Gastrocnemius medialis (tissue), 4 donors: ENCODE measurements at regions not wholly inside any gene's neighbourhood (a gene's known extent, or its start where the extent isn't known, plus 50 kb on each side); places are given as distances from the start of the nearest gene placed in this dataset.

Experiments used
- ATAC-seq, 2 donors: fragments of 150-250 bp; one replicate each; pipeline ENCODE4 v1.9.1; 2016
- DNase-seq, 2 donors: peaks; one replicate each; pipeline ENCODE4 v3.0.0-alpha.2; 2019
- H3K27ac ChIP-seq, 4 donors: fragments of 200-600 bp; sonication (generic); 1 replicate in 1 of 4; 2 replicates in 3 of 4; pipeline ENCODE4 v1.5.1; 2016 to 2018; ENCODE audit warnings: mild to moderate bottlenecking in 2 of 4, moderate library complexity in 1 of 4
- H3K27me3 ChIP-seq, 3 donors: fragments of 200-600 bp; sonication (generic) in 2 of 3; 1 replicate in 1 of 3; 2 replicates in 2 of 3; pipeline versions ENCODE4 v1.5.1 to v1.6.0; 2016 to 2019; ENCODE audit warnings: mild to moderate bottlenecking in 1 of 3, moderate library complexity in 1 of 3
- H3K36me3 ChIP-seq, 2 donors: fragments of 200-600 bp; sonication (generic) in 1 of 2; one replicate each; pipeline ENCODE4 v1.5.1; 2017 to 2018
- H3K4me1 ChIP-seq, 2 donors: fragments of 200-600 bp; sonication (generic) in 1 of 2; one replicate each; pipeline ENCODE4 v1.5.1; 2016 to 2017; ENCODE audit warnings: mild to moderate bottlenecking in 2 of 2
- H3K4me3 ChIP-seq, 4 donors: fragments of 200-600 bp; sonication (generic) in 3 of 4; 1 replicate in 1 of 4; 2 replicates in 3 of 4; pipeline ENCODE4 v1.5.1; 2016 to 2019; ENCODE audit warnings: mild to moderate bottlenecking in 2 of 4
- H3K9me3 ChIP-seq, 3 donors: fragments of 200-600 bp; sonication (generic) in 2 of 3; 1 replicate in 1 of 3; 2 replicates in 2 of 3; pipeline ENCODE4 v1.5.1; 2016 to 2019
- POLR2A ChIP-seq, 2 donors: fragments of 450-650 bp; IDR thresholded peaks; one replicate each; pipeline ENCODE4 v1.6.1; 2017; ENCODE audit warnings: antibody characterized with exemption in 2 of 2, mild to moderate bottlenecking in 2 of 2, moderate library complexity in 2 of 2
- in situ Hi-C, 4 donors: fragments of 200-750 bp; cut with MboI; loops; one replicate each; pipeline versions ENCODE4 v1.15.0 to v1.8.0; 2017; ENCODE audit warnings: low sequenced_read_pairs in 4 of 4
- intact Hi-C: fragments of 100-400 bp; cut with DNase I; formaldehyde crosslinking; loops from one replicate; pipeline ENCODE4 v1.15.1; 2023; ENCODE audit warnings: low total_unique reads
- TF ChIP-seq, protein P1 (sequence below), 5 experiments: fragments of 450-650 bp in 3 of 5; fragments of 200-600 bp in 2 of 5; sonication (generic) in 2 of 5; IDR thresholded peaks in 4 of 5; conservative IDR thresholded peaks in 1 of 5; 1 replicate in 4 of 5; 2 replicates in 1 of 5; pipeline ENCODE4 v1.5.1; 2016 to 2019; ENCODE audit warnings: antibody characterized with exemption in 5 of 5, mild to moderate bottlenecking in 3 of 5, moderate library complexity in 3 of 5

DNA sequence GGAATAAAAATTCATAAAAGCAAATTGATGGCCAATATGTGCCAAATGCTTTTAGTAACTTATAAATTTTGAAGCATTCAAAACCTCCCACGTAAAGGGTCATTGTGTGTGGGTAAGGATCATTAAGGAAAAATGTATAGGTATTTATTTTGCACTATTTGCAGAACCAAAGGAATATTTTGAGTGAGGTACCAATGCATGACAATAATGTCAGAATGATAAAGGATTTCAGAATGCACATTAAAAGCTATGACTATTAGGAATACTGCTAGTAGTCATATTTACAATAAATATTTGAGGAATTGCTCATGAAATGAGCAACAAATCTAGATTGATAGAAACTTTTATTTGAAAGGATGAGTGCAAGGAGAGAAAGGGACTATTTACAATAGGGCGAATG is 932.8 kb downstream of the SLC6A15 start:
- in situ Hi-C loops (no loop called here), intact Hi-C loops (no loop called here)
- no peak overlapping the region for H3K27ac ChIP-seq
- TF ChIP-seq POLR2A (IDR thresholded peaks at IDR 0.05), result no peak
- TF ChIP-seq, protein P1, sequence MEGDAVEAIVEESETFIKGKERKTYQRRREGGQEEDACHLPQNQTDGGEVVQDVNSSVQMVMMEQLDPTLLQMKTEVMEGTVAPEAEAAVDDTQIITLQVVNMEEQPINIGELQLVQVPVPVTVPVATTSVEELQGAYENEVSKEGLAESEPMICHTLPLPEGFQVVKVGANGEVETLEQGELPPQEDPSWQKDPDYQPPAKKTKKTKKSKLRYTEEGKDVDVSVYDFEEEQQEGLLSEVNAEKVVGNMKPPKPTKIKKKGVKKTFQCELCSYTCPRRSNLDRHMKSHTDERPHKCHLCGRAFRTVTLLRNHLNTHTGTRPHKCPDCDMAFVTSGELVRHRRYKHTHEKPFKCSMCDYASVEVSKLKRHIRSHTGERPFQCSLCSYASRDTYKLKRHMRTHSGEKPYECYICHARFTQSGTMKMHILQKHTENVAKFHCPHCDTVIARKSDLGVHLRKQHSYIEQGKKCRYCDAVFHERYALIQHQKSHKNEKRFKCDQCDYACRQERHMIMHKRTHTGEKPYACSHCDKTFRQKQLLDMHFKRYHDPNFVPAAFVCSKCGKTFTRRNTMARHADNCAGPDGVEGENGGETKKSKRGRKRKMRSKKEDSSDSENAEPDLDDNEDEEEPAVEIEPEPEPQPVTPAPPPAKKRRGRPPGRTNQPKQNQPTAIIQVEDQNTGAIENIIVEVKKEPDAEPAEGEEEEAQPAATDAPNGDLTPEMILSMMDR (IDR thresholded peaks at IDR 0.05 in 4 of 5, conservative IDR thresholded peaks at IDR 0.05 in 1 of 5), result no peak
- H3K4me3 ChIP-seq, result no peak overlapping the region
- no peaks in the 10 kb centered on the region for H3K27me3 ChIP-seq
- no peaks in the 10 kb centered on the region for H3K36me3 ChIP-seq
- no peaks in the 10 kb centered on the region for H3K9me3 ChIP-seq
- ATAC-seq (no peak), DNase-seq (no peak)
- no peaks in the 10 kb centered on the region for H3K4me1 ChIP-seq

DNA sequence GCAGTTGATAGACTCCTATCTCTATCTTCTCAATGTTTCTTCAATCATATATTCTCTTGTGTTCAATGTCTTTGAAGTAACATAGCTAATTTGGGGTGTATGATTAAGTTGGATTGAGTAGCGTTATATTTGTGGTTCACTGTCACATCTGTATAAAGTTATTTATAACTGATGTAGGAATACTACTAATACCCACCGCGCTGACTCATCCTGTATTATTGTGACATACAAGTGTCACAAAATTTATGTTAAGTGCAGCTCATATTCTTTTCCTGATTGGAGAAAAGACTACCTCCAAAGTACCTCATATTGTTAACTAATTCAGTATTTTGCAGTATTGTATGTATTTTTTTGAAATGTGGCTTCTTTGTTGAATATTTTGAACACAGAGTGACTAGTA is 940.8 kb downstream of the SLC6A15 start:
- in situ Hi-C loops, result no loop called here
- H3K36me3 ChIP-seq, result no peaks in the 10 kb centered on the region
- no peaks in the 10 kb centered on the region for H3K9me3 ChIP-seq
- TF ChIP-seq, protein P1 (IDR thresholded peaks at IDR 0.05 in 4 of 5, conservative IDR thresholded peaks at IDR 0.05 in 1 of 5), result no peak
- TF ChIP-seq POLR2A (IDR thresholded peaks at IDR 0.05), result no peak
- DNase-seq (no peak), ATAC-seq (no peak)
- intact Hi-C loops, result no loop called here
- H3K4me1 ChIP-seq, result no peaks in the 10 kb centered on the region
- no peaks in the 10 kb centered on the region for H3K27me3 ChIP-seq
- H3K27ac ChIP-seq, result no peak overlapping the region
- H3K4me3 ChIP-seq, result no peak overlapping the region

DNA sequence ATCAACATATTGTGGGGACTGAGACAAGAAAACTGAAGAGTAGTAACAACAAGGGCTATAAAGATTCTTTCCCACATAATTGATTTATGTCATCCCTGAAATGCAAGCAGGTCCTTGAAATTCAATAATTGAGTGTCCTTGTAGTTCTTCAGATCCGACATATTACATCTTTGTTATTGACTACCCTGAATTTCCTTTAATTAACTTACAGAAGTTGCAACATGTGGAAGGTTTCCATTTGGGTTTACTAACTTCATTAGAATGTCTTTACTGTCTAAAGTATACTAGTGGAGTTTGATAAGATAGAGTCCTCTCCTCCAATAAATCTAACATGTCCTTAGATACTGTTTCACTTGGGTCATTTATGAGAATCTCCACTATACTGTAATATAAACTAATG is 951.8 kb downstream of the SLC6A15 start:
- no peaks in the 10 kb centered on the region for H3K27me3 ChIP-seq
- ATAC-seq, result no peak
- no peak overlapping the region for H3K27ac ChIP-seq
- no peaks in the 10 kb centered on the region for H3K4me1 ChIP-seq
- in situ Hi-C loops, result no loop called here
- no peak for DNase-seq
- intact Hi-C loops, result no loop called here
- no peaks in the 10 kb centered on the region for H3K9me3 ChIP-seq
- no peak overlapping the region for H3K4me3 ChIP-seq
- no peaks in the 10 kb centered on the region for H3K36me3 ChIP-seq
- TF ChIP-seq, protein P1 (IDR thresholded peaks at IDR 0.05 in 4 of 5, conservative IDR thresholded peaks at IDR 0.05 in 1 of 5), result no peak
- no peak for TF ChIP-seq POLR2A (IDR thresholded peaks at IDR 0.05)

DNA sequence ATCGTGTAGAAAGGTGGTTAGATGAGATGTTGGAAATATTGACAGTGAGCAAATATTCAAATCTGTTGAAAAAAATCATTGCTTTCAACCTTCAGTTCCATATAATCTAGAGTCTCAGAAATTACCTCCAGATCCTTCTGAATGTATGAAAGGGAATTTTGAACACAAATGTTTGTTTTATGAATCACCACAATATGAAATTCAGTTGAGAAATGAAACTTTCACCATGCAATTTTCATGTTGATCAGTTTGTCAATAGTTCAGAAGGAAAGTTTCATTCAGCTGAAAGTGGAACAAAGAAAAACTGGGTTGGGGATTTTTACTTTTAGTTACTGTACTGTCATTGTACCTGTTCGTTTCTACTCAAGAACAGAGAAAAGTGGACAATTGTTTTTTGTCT is 953.6 kb downstream of the SLC6A15 start:
- intact Hi-C loops, result no loop called here
- no peak for ATAC-seq
- in situ Hi-C loops, result no loop called here

More for the DNA sequence above, 953.6 kb downstream of the SLC6A15 start:
- H3K9me3 ChIP-seq, result no peaks in the 10 kb centered on the region
- no peak for TF ChIP-seq POLR2A (IDR thresholded peaks at IDR 0.05)
- TF ChIP-seq, protein P1 (IDR thresholded peaks at IDR 0.05 in 4 of 5, conservative IDR thresholded peaks at IDR 0.05 in 1 of 5), result no peak
- H3K27me3 ChIP-seq, result no peaks in the 10 kb centered on the region
- no peaks in the 10 kb centered on the region for H3K36me3 ChIP-seq
- DNase-seq, result no peak
- H3K27ac ChIP-seq, result no peak overlapping the region
- H3K4me3 ChIP-seq, result no peak overlapping the region
- no peaks in the 10 kb centered on the region for H3K4me1 ChIP-seq
